WTC11 (cell line): ENCODE measurements at regions not wholly inside any gene's neighbourhood (a gene's known extent, or its start where the extent isn't known, plus 50 kb on each side); places are given as distances from the start of the nearest gene placed in this dataset.

Source experiments
- ATAC-seq: fragments of 200-7000 bp; cut with Tn5 transposase; 2 replicates; pipeline ENCODE4 v1.10.0; 2021; ENCODE audit warnings: mild to moderate bottlenecking, moderate library complexity
- CTCF ChIA-PET: fragments of 300-600 bp; sonication (Branson Sonifier 250); formaldehyde crosslinking; loops from one replicate; lab custom pipeline; 2021; ENCODE audit warnings: antibody characterized with exemption; lab: Charles Lee
- POLR2A ChIA-PET: fragments of 350-600 bp; sonication (Branson Sonifier 250); formaldehyde crosslinking; loops from one replicate; lab custom pipeline; 2021; ENCODE audit warnings: antibody characterized with exemption; lab: Charles Lee
- DNase-seq: peaks from one replicate; pipeline ENCODE4 v3.0.0; 2021; ENCODE audit warnings: low spot score
- H3K27ac Mint-ChIP-seq: 2 replicates; pipeline ENCODE4 v1.8.0; 2021; ENCODE audit warnings: mixed read lengths
- H3K27me3 Mint-ChIP-seq: 2 replicates; pipeline ENCODE4 v1.8.0; 2021; ENCODE audit warnings: low read depth, mild to moderate bottlenecking, moderate library complexity, mixed read lengths
- H3K36me3 Mint-ChIP-seq: 2 replicates; pipeline ENCODE4 v1.8.0; 2021; ENCODE audit warnings: mixed read lengths
- H3K4me1 Mint-ChIP-seq: 2 replicates; pipeline ENCODE4 v1.8.0; 2022; ENCODE audit warnings: mixed read lengths
- H3K4me3 Mint-ChIP-seq: 2 replicates; pipeline ENCODE4 v1.8.0; 2021; ENCODE audit warnings: mild to moderate bottlenecking, moderate library complexity, mixed read lengths
- H3K9me3 Mint-ChIP-seq: 2 replicates; pipeline ENCODE4 v1.8.0; 2021; ENCODE audit warnings: mixed read lengths
- ATF1 ChIP-seq: sonication (generic); formaldehyde crosslinking; IDR thresholded peaks from 2 replicates; pipeline ENCODE4 v1.8.1; 2023; ENCODE audit warnings: mild to moderate bottlenecking, moderate library complexity, missing genetic modification reagents
- CREB1 ChIP-seq: sonication (generic); formaldehyde crosslinking; IDR thresholded peaks from 2 replicates; pipeline ENCODE4 v1.8.0; 2023; ENCODE audit warnings: mild to moderate bottlenecking, missing genetic modification reagents
- ELF4 ChIP-seq: sonication (generic); formaldehyde crosslinking; IDR thresholded peaks from 2 replicates; pipeline ENCODE4 v1.8.1; 2022; ENCODE audit warnings: low read depth, mild to moderate bottlenecking, moderate library complexity, missing genetic modification reagents
- ERG ChIP-seq: fragments of 250-450 bp; sonication (Bioruptor Pico); IDR thresholded peaks from 2 replicates; pipeline ENCODE4 v1.8.0; 2021; ENCODE audit warnings: mild to moderate bottlenecking
- GRHL2 ChIP-seq: fragments of 250-450 bp; sonication (Bioruptor Pico); IDR thresholded peaks from 2 replicates; pipeline ENCODE4 v1.8.0; 2022; ENCODE audit warnings: mild to moderate bottlenecking, moderate library complexity; ENCODE audit not compliant: insufficient replicate concordance, severe bottlenecking
- JUN ChIP-seq: sonication (generic); formaldehyde crosslinking; IDR thresholded peaks from 2 replicates; pipeline ENCODE4 v1.8.0; 2023; ENCODE audit warnings: mild to moderate bottlenecking, missing genetic modification reagents
- MLX ChIP-seq: sonication (generic); formaldehyde crosslinking; IDR thresholded peaks from 2 replicates; pipeline ENCODE4 v1.8.1; 2023; ENCODE audit warnings: mild to moderate bottlenecking, missing genetic modification reagents, moderate library complexity
- PREB ChIP-seq: sonication (generic); formaldehyde crosslinking; IDR thresholded peaks from 2 replicates; pipeline ENCODE4 v1.8.1; 2022; ENCODE audit warnings: mild to moderate bottlenecking, missing genetic modification reagents, moderate library complexity, borderline replicate concordance
- ZNF121 ChIP-seq: sonication (generic); formaldehyde crosslinking; IDR thresholded peaks from 2 replicates; pipeline ENCODE4 v1.8.0; 2023; ENCODE audit warnings: missing genetic modification reagents
- ZNF317 ChIP-seq: sonication (generic); formaldehyde crosslinking; IDR thresholded peaks from 2 replicates; pipeline ENCODE4 v1.8.1; 2023; ENCODE audit warnings: low read depth, mild to moderate bottlenecking, moderate library complexity, missing genetic modification reagents, borderline replicate concordance
- ZNF532 ChIP-seq: fragments of 250-450 bp; sonication (Bioruptor Pico); IDR thresholded peaks from 2 replicates; pipeline ENCODE4 v1.9.0; 2021; ENCODE audit warnings: mild to moderate bottlenecking, borderline replicate concordance
- TF ChIP-seq, protein P1 (sequence below): sonication (generic); formaldehyde crosslinking; IDR thresholded peaks from 2 replicates; pipeline ENCODE4 v1.8.1; 2023; ENCODE audit warnings: mild to moderate bottlenecking, missing genetic modification reagents
- TF ChIP-seq, protein P2 (sequence below): sonication (generic); formaldehyde crosslinking; IDR thresholded peaks from 2 replicates; pipeline ENCODE4 v1.8.1; 2023; ENCODE audit warnings: mild to moderate bottlenecking, missing genetic modification reagents
- TF ChIP-seq, protein P3 (sequence below): fragments of 250-450 bp; sonication (Bioruptor Pico); IDR thresholded peaks from 2 replicates; pipeline ENCODE4 v2.1.2; 2022; ENCODE audit warnings: mild to moderate bottlenecking, moderate library complexity

- TF ChIP-seq ZNF532 (CRISPR knock-in tag), result no peak
- no peak for TF ChIP-seq GRHL2 (CRISPR knock-in tag)
- no peak for TF ChIP-seq ATF1
- TF ChIP-seq, protein P1, sequence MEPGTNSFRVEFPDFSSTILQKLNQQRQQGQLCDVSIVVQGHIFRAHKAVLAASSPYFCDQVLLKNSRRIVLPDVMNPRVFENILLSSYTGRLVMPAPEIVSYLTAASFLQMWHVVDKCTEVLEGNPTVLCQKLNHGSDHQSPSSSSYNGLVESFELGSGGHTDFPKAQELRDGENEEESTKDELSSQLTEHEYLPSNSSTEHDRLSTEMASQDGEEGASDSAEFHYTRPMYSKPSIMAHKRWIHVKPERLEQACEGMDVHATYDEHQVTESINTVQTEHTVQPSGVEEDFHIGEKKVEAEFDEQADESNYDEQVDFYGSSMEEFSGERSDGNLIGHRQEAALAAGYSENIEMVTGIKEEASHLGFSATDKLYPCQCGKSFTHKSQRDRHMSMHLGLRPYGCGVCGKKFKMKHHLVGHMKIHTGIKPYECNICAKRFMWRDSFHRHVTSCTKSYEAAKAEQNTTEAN (CRISPR knock-in tag), result no peak
- no peak for TF ChIP-seq ZNF317 (CRISPR knock-in tag)
- no peak for TF ChIP-seq ERG (CRISPR knock-in tag)
- TF ChIP-seq, protein P2, sequence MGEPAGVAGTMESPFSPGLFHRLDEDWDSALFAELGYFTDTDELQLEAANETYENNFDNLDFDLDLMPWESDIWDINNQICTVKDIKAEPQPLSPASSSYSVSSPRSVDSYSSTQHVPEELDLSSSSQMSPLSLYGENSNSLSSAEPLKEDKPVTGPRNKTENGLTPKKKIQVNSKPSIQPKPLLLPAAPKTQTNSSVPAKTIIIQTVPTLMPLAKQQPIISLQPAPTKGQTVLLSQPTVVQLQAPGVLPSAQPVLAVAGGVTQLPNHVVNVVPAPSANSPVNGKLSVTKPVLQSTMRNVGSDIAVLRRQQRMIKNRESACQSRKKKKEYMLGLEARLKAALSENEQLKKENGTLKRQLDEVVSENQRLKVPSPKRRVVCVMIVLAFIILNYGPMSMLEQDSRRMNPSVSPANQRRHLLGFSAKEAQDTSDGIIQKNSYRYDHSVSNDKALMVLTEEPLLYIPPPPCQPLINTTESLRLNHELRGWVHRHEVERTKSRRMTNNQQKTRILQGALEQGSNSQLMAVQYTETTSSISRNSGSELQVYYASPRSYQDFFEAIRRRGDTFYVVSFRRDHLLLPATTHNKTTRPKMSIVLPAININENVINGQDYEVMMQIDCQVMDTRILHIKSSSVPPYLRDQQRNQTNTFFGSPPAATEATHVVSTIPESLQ (CRISPR knock-in tag), result no peak
- TF ChIP-seq PREB (CRISPR knock-in tag), result no peak
- no peak for TF ChIP-seq JUN (CRISPR knock-in tag)
- no peak for TF ChIP-seq ZNF121
- TF ChIP-seq, protein P3, sequence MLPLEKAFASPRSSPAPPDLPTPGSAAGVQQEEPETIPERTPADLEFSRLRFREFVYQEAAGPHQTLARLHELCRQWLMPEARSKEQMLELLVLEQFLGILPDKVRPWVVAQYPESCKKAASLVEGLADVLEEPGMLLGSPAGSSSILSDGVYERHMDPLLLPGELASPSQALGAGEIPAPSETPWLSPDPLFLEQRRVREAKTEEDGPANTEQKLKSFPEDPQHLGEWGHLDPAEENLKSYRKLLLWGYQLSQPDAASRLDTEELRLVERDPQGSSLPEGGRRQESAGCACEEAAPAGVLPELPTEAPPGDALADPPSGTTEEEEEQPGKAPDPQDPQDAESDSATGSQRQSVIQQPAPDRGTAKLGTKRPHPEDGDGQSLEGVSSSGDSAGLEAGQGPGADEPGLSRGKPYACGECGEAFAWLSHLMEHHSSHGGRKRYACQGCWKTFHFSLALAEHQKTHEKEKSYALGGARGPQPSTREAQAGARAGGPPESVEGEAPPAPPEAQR (CRISPR knock-in tag), result no peak
- TF ChIP-seq CREB1, result no peak
Observed at GRCh38 chr20:56181583-56181982, 66.9 kb upstream of the MC3R start (continued).

- POLR2A ChIA-PET, result no interaction called here
- peaks cover 74% of the 10 kb centered on the region for H3K36me3 Mint-ChIP-seq
- H3K27me3 Mint-ChIP-seq, result peaks cover 11% of the 10 kb centered on the region
- no peaks in the 10 kb centered on the region for H3K4me1 Mint-ChIP-seq
- CTCF ChIA-PET, result no interaction called here
- no peak overlapping the region for H3K4me3 Mint-ChIP-seq
- DNase-seq (no peak), ATAC-seq (no peak)
- H3K27ac Mint-ChIP-seq, result no peak overlapping the region
- peaks cover 83% of the 10 kb centered on the region for H3K9me3 Mint-ChIP-seq
- TF ChIP-seq ELF4 (CRISPR knock-in tag) (no peak), ZNF532 (CRISPR knock-in tag) (no peak), MLX (CRISPR knock-in tag) (no peak)
Observed at GRCh38 chr20:56187534-56188165, 60.9 kb upstream of the MC3R start.
